Osteoblast (primary cell): ENCODE measurements at regions not wholly inside any gene's neighbourhood (a gene's known extent, or its start where the extent isn't known, plus 50 kb on each side); places are given as distances from the start of the nearest gene placed in this dataset.

Experiments used
- DNase-seq: peaks from one replicate; pipeline ENCODE4 v3.0.0; 2011; ENCODE audit warnings: low spot score, mixed read lengths; ENCODE audit not compliant: insufficient read length; ENCODE audit errors: missing footprints
- H2AFZ ChIP-seq: 2 replicates; pipeline ENCODE4 v1.6.0; 2011; ENCODE audit warnings: mild to moderate bottlenecking, low read length
- H3K27ac ChIP-seq: 2 replicates; pipeline ENCODE4 v1.5.1; 2011; ENCODE audit warnings: mild to moderate bottlenecking, low read depth, low read length, moderate library complexity
- H3K27me3 ChIP-seq: 2 replicates; pipeline ENCODE4 v1.6.0; 2012; ENCODE audit warnings: mild to moderate bottlenecking, control low read depth, inconsistent platforms, low read length, moderate library complexity; ENCODE audit not compliant: insufficient read depth
- H3K36me3 ChIP-seq: 2 replicates; pipeline ENCODE4 v1.5.1; 2011; ENCODE audit warnings: mild to moderate bottlenecking, low read length, control low read depth, moderate library complexity; ENCODE audit not compliant: insufficient read depth
- H3K4me1 ChIP-seq: 2 replicates; pipeline ENCODE4 v1.5.1; 2011; ENCODE audit warnings: mild to moderate bottlenecking, low read length, control low read depth, moderate library complexity; ENCODE audit not compliant: insufficient read depth
- H3K4me2 ChIP-seq: 2 replicates; pipeline ENCODE4 v1.6.0; 2011; ENCODE audit warnings: mild to moderate bottlenecking, low read length; ENCODE audit not compliant: insufficient read depth
- H3K4me3 ChIP-seq: fragments of 200-600 bp; sonication (generic); 3 replicates; pipeline ENCODE4 v1.5.1; 2012; ENCODE audit warnings: mild to moderate bottlenecking, low read length, inconsistent platforms; ENCODE audit not compliant: insufficient read depth
- H3K79me2 ChIP-seq: 2 replicates; pipeline ENCODE4 v1.6.0; 2012; ENCODE audit warnings: mild to moderate bottlenecking, low read length, control low read depth, inconsistent platforms; ENCODE audit not compliant: insufficient read depth
- H3K9me3 ChIP-seq: 2 replicates; pipeline ENCODE4 v1.5.1; 2011; ENCODE audit warnings: low read depth, low read length, control low read depth
- H4K20me1 ChIP-seq: 2 replicates; pipeline ENCODE4 v1.6.0; 2012; ENCODE audit warnings: mild to moderate bottlenecking, low read length, control low read depth; ENCODE audit not compliant: insufficient read depth
- CTCF ChIP-seq: IDR thresholded peaks from 2 replicates; pipeline ENCODE4 v1.5.1; 2011; ENCODE audit warnings: mild to moderate bottlenecking, low read depth, low read length, moderate library complexity; ENCODE audit errors: extremely low read depth

GRCh38 chr15:93801206-93801605 lies 430.2 kb upstream of the MCTP2 start:
- no peaks in the 10 kb centered on the region for H3K36me3 ChIP-seq
- H2AFZ ChIP-seq, result no peak overlapping the region
- H4K20me1 ChIP-seq, result no peaks in the 10 kb centered on the region
- no peaks in the 10 kb centered on the region for H3K27me3 ChIP-seq
- DNase-seq, result no peak
- H3K4me2 ChIP-seq, result no peak overlapping the region
- no peaks in the 10 kb centered on the region for H3K9me3 ChIP-seq
- no peaks in the 10 kb centered on the region for H3K79me2 ChIP-seq
- TF ChIP-seq CTCF, result no peak
- H3K27ac ChIP-seq, result no peak overlapping the region
- H3K4me1 ChIP-seq, result no peaks in the 10 kb centered on the region
- H3K4me3 ChIP-seq, result no peak overlapping the region

- TF ChIP-seq CTCF, result no peak
- Histone ChIP-seq H2AFZ (no peak overlapping the region), H4K20me1 (no peaks in the 10 kb centered on the region), H3K9me3 (no peaks in the 10 kb centered on the region), H3K36me3 (no peaks in the 10 kb centered on the region), H3K4me2 (no peak overlapping the region), H3K27ac (no peak overlapping the region), H3K27me3 (no peaks in the 10 kb centered on the region), H3K4me1 (no peaks in the 10 kb centered on the region), H3K4me3 (no peak overlapping the region), H3K79me2 (no peaks in the 10 kb centered on the region)
- DNase-seq, result no peak
These were observed 430.6 kb upstream of the MCTP2 start for GRCh38 chr15:93800805-93801204.

GRCh38 chr15:93789441-93789840 lies 441.9 kb upstream of the MCTP2 start:
- TF ChIP-seq CTCF, result no peak
- DNase-seq, result no peak

GRCh38 chr15:93780073-93780472 lies 451.3 kb upstream of the MCTP2 start:
- TF ChIP-seq CTCF, result no peak
- no peak overlapping the region for H3K27ac ChIP-seq
- no peak overlapping the region for H2AFZ ChIP-seq
- no peaks in the 10 kb centered on the region for H3K36me3 ChIP-seq
- H3K4me2 ChIP-seq, result no peak overlapping the region
- no peaks in the 10 kb centered on the region for H3K27me3 ChIP-seq
- DNase-seq, result no peak
- no peak overlapping the region for H3K4me3 ChIP-seq
- no peaks in the 10 kb centered on the region for H3K79me2 ChIP-seq
- H3K9me3 ChIP-seq, result peaks cover 7% of the 10 kb centered on the region
- H3K4me1 ChIP-seq, result no peaks in the 10 kb centered on the region
- no peaks in the 10 kb centered on the region for H4K20me1 ChIP-seq

More at GRCh38 chr15:93789441-93789840, 441.9 kb upstream of the MCTP2 start:
- Histone ChIP-seq H3K4me3 (no peak overlapping the region), H3K36me3 (no peaks in the 10 kb centered on the region), H3K4me1 (no peaks in the 10 kb centered on the region), H3K79me2 (no peaks in the 10 kb centered on the region), H2AFZ (no peak overlapping the region), H3K27me3 (no peaks in the 10 kb centered on the region), H4K20me1 (no peaks in the 10 kb centered on the region), H3K4me2 (no peak overlapping the region), H3K9me3 (no peaks in the 10 kb centered on the region), H3K27ac (no peak overlapping the region)
